ENCODE measurements at regions not wholly inside any gene's neighbourhood (a gene's known extent, or its start where the extent isn't known, plus 50 kb on each side); places are given as distances from the start of the nearest gene placed in this dataset.

DNA sequence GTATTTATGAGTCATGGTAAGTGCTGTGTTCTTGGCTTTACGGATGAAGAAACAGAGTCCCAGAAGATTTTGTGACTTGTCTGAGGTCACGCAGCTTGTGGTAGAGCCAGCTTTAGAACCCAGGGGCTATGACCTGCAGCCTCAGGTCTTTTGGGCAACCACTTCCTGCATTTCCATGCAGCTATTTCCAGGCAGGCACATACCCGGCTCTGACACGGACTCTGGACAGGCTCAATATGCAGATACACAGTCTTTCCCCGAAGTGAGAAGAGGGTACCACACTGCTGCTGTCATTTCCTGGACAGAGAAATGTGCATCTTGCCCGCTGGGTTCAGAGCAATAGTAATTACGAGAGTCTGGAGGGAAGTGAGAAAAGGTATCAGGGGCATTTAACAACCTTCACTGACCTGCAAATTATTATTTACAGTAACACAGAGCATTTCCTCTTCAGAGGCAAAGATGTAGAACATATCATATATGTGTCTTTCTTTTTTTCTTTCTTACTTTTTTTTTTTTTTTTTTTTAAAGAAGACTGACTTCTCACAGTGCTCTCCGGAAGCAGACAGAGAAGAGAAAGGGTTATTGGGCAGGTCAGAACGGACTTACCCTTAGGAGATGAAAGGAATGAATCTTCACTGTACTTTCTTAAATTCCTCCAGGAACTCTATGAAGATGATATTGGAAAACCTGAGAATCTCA is 185.1 kb downstream of the CLIC5 start:
- no peak overlapping the region for H2AFZ ChIP-seq (ENCODE audit: insufficient read depth, low read length, poor library complexity)
- peaks cover 2 to 4% of the 10 kb centered on the region in 2 experiments for H3K4me1 ChIP-seq (ENCODE audit: control insufficient read depth in 1 of 2, insufficient read depth in 2 of 2, low read length in 2 of 2)
- no peak overlapping the region for H3K4me3 ChIP-seq (ENCODE audit: low read depth, low read length)
- H3K4me2 ChIP-seq (ENCODE audit: low read length), result no peak overlapping the region
- DNase-seq, result no peak
- H3K27me3 ChIP-seq (ENCODE audit: insufficient read depth, low read length), result no peaks in the 10 kb centered on the region
- H3K14ac ChIP-seq (ENCODE audit: low read length), result no peak overlapping the region
- no peak overlapping the region for H3K18ac ChIP-seq (ENCODE audit: low read length)
- no peak overlapping the region for H2BK120ac ChIP-seq (ENCODE audit: insufficient read depth, low read length, poor library complexity)
- no peaks in the 10 kb centered on the region for H3K79me2 ChIP-seq (ENCODE audit: control insufficient read depth, insufficient read depth, low read length, poor library complexity)
- H4K12ac ChIP-seq (ENCODE audit: low read depth, low read length), result no peak overlapping the region
- H3K9ac ChIP-seq (ENCODE audit: low read length), result no peak overlapping the region
- no peaks in the 10 kb centered on the region for H3K9me3 ChIP-seq (ENCODE audit: insufficient read depth, low read depth, low read length)
- H2BK12ac ChIP-seq (ENCODE audit: low read length), result no peak overlapping the region
- H4K91ac ChIP-seq (ENCODE audit: low read depth, low read length), result no peak overlapping the region
- no peak overlapping the region for H3K23ac ChIP-seq (ENCODE audit: low read length)
- H4K8ac ChIP-seq (ENCODE audit: low read depth, low read length), result no peak overlapping the region
- H3K4ac ChIP-seq (ENCODE audit: low read depth, low read length), result no peak overlapping the region
- H2AK5ac ChIP-seq (ENCODE audit: low read length), result no peak overlapping the region
- H2BK5ac ChIP-seq (ENCODE audit: low read depth, low read length, poor library complexity), result no peak overlapping the region
- H3K79me1 ChIP-seq (ENCODE audit: low read length), result no peaks in the 10 kb centered on the region
- no peaks in the 10 kb centered on the region for H3K36me3 ChIP-seq (ENCODE audit: control insufficient read depth in 1 of 2, insufficient read depth in 2 of 2, low read length in 2 of 2)
- no CpG with 5 or more reads among the region's 9 CpGs for WGBS (ENCODE audit: extremely low coverage, insufficient coverage, insufficient read length)
- H3K27ac ChIP-seq (ENCODE audit: low read depth, low read length), result no peak overlapping the region

DNA sequence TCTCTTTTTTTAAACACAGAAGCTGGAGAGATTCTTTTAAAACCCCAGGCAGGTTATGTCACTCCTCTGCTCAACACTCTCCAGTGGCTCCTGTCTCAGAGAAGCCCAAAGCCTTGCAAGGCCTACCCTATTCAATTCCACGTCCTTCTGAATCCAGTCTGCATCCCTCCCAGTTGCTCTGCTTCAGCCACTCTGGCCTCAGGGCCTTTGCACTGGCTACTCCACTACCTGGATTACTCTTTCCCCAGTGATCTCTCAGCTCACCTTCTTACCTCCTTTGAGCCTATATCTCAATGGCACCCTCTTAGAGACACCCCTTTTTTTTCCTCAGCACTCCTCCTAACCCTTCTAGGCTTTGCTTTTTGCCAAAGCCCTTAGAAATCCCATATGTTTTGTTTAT is 185.8 kb downstream of the CLIC5 start:
- H2AK5ac ChIP-seq (ENCODE audit: low read length), result no peak overlapping the region
- WGBS (ENCODE audit: extremely low coverage, insufficient coverage, insufficient read length), result no CpG with 5 or more reads among the region's 1 CpG
- no peak overlapping the region for H4K8ac ChIP-seq (ENCODE audit: low read depth, low read length)
- H3K27ac ChIP-seq (ENCODE audit: low read depth, low read length), result no peak overlapping the region
- no peaks in the 10 kb centered on the region for H3K79me2 ChIP-seq (ENCODE audit: control insufficient read depth, insufficient read depth, low read length, poor library complexity)
- H4K91ac ChIP-seq (ENCODE audit: low read depth, low read length), result no peak overlapping the region
- no peak overlapping the region for H2BK5ac ChIP-seq (ENCODE audit: low read depth, low read length, poor library complexity)
- H3K9me3 ChIP-seq (ENCODE audit: insufficient read depth, low read depth, low read length), result no peaks in the 10 kb centered on the region
- no peak overlapping the region for H3K4me3 ChIP-seq (ENCODE audit: low read depth, low read length)
- no peak overlapping the region for H2BK12ac ChIP-seq (ENCODE audit: low read length)
- no peak overlapping the region for H3K4ac ChIP-seq (ENCODE audit: low read depth, low read length)
- no peak for DNase-seq
- H3K23ac ChIP-seq (ENCODE audit: low read length), result no peak overlapping the region
- peaks cover 2 to 4% of the 10 kb centered on the region in 2 experiments for H3K4me1 ChIP-seq (ENCODE audit: control insufficient read depth in 1 of 2, insufficient read depth in 2 of 2, low read length in 2 of 2)
- no peak overlapping the region for H3K4me2 ChIP-seq (ENCODE audit: low read length)
- H3K9ac ChIP-seq (ENCODE audit: low read length), result no peak overlapping the region
- H3K18ac ChIP-seq (ENCODE audit: low read length), result no peak overlapping the region
- H3K14ac ChIP-seq (ENCODE audit: low read length), result no peak overlapping the region
- no peak overlapping the region for H4K12ac ChIP-seq (ENCODE audit: low read depth, low read length)
- H2BK120ac ChIP-seq (ENCODE audit: insufficient read depth, low read length, poor library complexity), result no peak overlapping the region
- no peaks in the 10 kb centered on the region for H3K27me3 ChIP-seq (ENCODE audit: insufficient read depth, low read length)
- no peaks in the 10 kb centered on the region for H3K36me3 ChIP-seq (ENCODE audit: control insufficient read depth in 1 of 2, insufficient read depth in 2 of 2, low read length in 2 of 2)
- H2AFZ ChIP-seq (ENCODE audit: insufficient read depth, low read length, poor library complexity), result no peak overlapping the region
- H3K79me1 ChIP-seq (ENCODE audit: low read length), result no peaks in the 10 kb centered on the region

DNA sequence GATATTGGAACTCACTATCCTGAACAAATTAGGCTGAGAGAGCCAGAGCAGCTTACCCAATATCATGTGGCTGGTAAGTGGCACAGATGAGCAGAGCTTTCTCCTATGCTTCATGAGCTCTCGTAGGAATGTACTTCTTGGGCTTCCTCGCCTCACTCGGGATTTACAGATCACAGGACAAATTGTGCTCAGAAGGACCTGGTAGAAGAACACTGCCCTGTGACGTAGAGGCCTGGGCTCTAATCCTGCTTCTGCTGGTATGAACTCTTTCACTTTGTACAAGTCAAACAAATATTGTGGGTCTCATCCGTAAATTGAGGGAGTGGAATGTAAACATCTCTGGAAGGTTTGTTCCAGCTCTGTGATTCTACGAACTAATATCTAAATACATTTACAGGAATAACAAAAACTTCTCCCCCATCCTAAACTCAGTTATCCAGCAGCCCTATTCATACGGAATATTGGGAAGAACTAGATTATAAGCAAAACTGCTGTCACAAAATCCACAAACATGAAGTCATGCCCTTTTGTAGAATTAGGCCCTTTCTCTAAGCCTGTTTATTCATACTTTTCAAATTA is 187.6 kb downstream of the CLIC5 start:
- H3K4ac ChIP-seq (ENCODE audit: low read depth, low read length), result no peak overlapping the region
- no peak overlapping the region for H2BK12ac ChIP-seq (ENCODE audit: low read length)
- no peaks in the 10 kb centered on the region for H3K27me3 ChIP-seq (ENCODE audit: insufficient read depth, low read length)
- no CpG with 5 or more reads among the region's 7 CpGs for WGBS (ENCODE audit: extremely low coverage, insufficient coverage, insufficient read length)
- H3K9ac ChIP-seq (ENCODE audit: low read length), result no peak overlapping the region
- no peak overlapping the region for H4K12ac ChIP-seq (ENCODE audit: low read depth, low read length)
- H3K18ac ChIP-seq (ENCODE audit: low read length), result no peak overlapping the region
- H2BK5ac ChIP-seq (ENCODE audit: low read depth, low read length, poor library complexity), result no peak overlapping the region
- H3K4me2 ChIP-seq (ENCODE audit: low read length), result no peak overlapping the region
- no peak overlapping the region for H3K23ac ChIP-seq (ENCODE audit: low read length)
- H3K79me1 ChIP-seq (ENCODE audit: low read length), result no peaks in the 10 kb centered on the region
- no peaks in the 10 kb centered on the region for H3K79me2 ChIP-seq (ENCODE audit: control insufficient read depth, insufficient read depth, low read length, poor library complexity)
- H3K14ac ChIP-seq (ENCODE audit: low read length), result no peak overlapping the region
- H3K9me3 ChIP-seq (ENCODE audit: insufficient read depth, low read depth, low read length), result no peaks in the 10 kb centered on the region
- H3K4me1 ChIP-seq (ENCODE audit: control insufficient read depth in 1 of 2, insufficient read depth in 2 of 2, low read length in 2 of 2), result peaks cover 2 to 4% of the 10 kb centered on the region in 2 experiments
- H3K27ac ChIP-seq (ENCODE audit: low read depth, low read length), result no peak overlapping the region
- no peak overlapping the region for H2AK5ac ChIP-seq (ENCODE audit: low read length)
- DNase-seq, result no peak
- no peak overlapping the region for H4K8ac ChIP-seq (ENCODE audit: low read depth, low read length)
- no peak overlapping the region for H3K4me3 ChIP-seq (ENCODE audit: low read depth, low read length)
- H3K36me3 ChIP-seq (ENCODE audit: control insufficient read depth in 1 of 2, insufficient read depth in 2 of 2, low read length in 2 of 2), result no peaks in the 10 kb centered on the region
- no peak overlapping the region for H2AFZ ChIP-seq (ENCODE audit: insufficient read depth, low read length, poor library complexity)
- no peak overlapping the region for H4K91ac ChIP-seq (ENCODE audit: low read depth, low read length)
- H2BK120ac ChIP-seq (ENCODE audit: insufficient read depth, low read length, poor library complexity), result no peak overlapping the region

DNA sequence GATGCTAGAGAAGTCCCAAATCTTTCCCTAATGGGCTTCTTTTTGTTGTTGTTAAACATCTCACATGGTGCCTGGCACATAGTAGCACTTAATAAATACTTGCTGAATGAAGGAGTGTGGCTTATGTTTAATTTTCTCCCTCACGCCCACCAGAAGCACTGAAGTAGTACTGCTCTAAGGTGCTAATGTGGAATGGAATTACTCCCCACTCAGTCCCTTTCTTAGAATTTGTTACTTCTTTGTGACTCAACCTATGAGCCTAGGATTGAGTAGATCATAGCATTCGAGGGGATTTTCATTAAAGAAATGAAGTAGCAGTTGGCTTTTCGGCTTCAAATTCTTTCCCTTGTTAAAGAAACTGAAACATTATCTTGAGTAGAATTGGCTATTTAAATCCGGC is 192.8 kb downstream of the CLIC5 start:
- Histone ChIP-seq H3K27ac (ENCODE audit: low read depth, low read length) (no peak overlapping the region), H3K23ac (ENCODE audit: low read length) (no peak overlapping the region), H3K4me2 (ENCODE audit: low read length) (no peak overlapping the region), H3K27me3 (ENCODE audit: insufficient read depth, low read length) (no peaks in the 10 kb centered on the region), H3K79me1 (ENCODE audit: low read length) (no peaks in the 10 kb centered on the region), H4K12ac (ENCODE audit: low read depth, low read length) (no peak overlapping the region), H3K4me1 (ENCODE audit: control insufficient read depth in 1 of 2, insufficient read depth in 2 of 2, low read length in 2 of 2) (no peaks in the 10 kb centered on the region), H2AK5ac (ENCODE audit: low read length) (no peak overlapping the region), H4K8ac (ENCODE audit: low read depth, low read length) (no peak overlapping the region), H3K9ac (ENCODE audit: low read length) (no peak overlapping the region), H3K36me3 (ENCODE audit: control insufficient read depth in 1 of 2, insufficient read depth in 2 of 2, low read length in 2 of 2) (no peaks in the 10 kb centered on the region), H2AFZ (ENCODE audit: insufficient read depth, low read length, poor library complexity) (no peak overlapping the region), H4K91ac (ENCODE audit: low read depth, low read length) (no peak overlapping the region), H3K79me2 (ENCODE audit: control insufficient read depth, insufficient read depth, low read length, poor library complexity) (no peaks in the 10 kb centered on the region), H2BK120ac (ENCODE audit: insufficient read depth, low read length, poor library complexity) (no peak overlapping the region), H3K14ac (ENCODE audit: low read length) (no peak overlapping the region), H3K18ac (ENCODE audit: low read length) (no peak overlapping the region), H2BK5ac (ENCODE audit: low read depth, low read length, poor library complexity) (no peak overlapping the region), H2BK12ac (ENCODE audit: low read length) (no peak overlapping the region), H3K4me3 (ENCODE audit: low read depth, low read length) (no peak overlapping the region), H3K9me3 (ENCODE audit: insufficient read depth, low read depth, low read length) (no peaks in the 10 kb centered on the region), H3K4ac (ENCODE audit: low read depth, low read length) (no peak overlapping the region)
- WGBS (ENCODE audit: extremely low coverage, insufficient coverage, insufficient read length), result no CpG with 5 or more reads among the region's 4 CpGs
- DNase-seq, result no peak
